PC-3 (cell line): ENCODE measurements at regions not wholly inside any gene's neighbourhood (a gene's known extent, or its start where the extent isn't known, plus 50 kb on each side); places are given as distances from the start of the nearest gene placed in this dataset.

ENCODE experiments used
- CTCF ChIP-seq: fragments of 300-600 bp; sonication (generic); conservative IDR thresholded peaks from 2 replicates; pipeline ENCODE4 v1.5.1; 2017; ENCODE audit warnings: antibody characterized with exemption, low read depth, mild to moderate bottlenecking, low read length
- EZH2 ChIP-seq: fragments of 300-600 bp; sonication (generic); IDR thresholded peaks from one replicate; pipeline ENCODE4 v1.6.1; 2017; ENCODE audit warnings: antibody characterized with exemption, mild to moderate bottlenecking, low read length; ENCODE audit not compliant: unreplicated experiment
- EZH2phosphoT487 ChIP-seq: fragments of 300-600 bp; sonication (generic); IDR thresholded peaks from 2 replicates; pipeline ENCODE4 v1.6.1; 2018; ENCODE audit warnings: mild to moderate bottlenecking, antibody characterized with exemption, low read length, borderline replicate concordance

GRCh38 chr6:166775923-166776220, 148.8 kb upstream of the RPS6KA2 start:
- TF ChIP-seq CTCF = no peak
- TF ChIP-seq EZH2 = no peak
- TF ChIP-seq EZH2phosphoT487 = no peak
